ENCODE measurements at regions not wholly inside any gene's neighbourhood (a gene's known extent, or its start where the extent isn't known, plus 50 kb on each side); places are given as distances from the start of the nearest gene placed in this dataset.

DNA sequence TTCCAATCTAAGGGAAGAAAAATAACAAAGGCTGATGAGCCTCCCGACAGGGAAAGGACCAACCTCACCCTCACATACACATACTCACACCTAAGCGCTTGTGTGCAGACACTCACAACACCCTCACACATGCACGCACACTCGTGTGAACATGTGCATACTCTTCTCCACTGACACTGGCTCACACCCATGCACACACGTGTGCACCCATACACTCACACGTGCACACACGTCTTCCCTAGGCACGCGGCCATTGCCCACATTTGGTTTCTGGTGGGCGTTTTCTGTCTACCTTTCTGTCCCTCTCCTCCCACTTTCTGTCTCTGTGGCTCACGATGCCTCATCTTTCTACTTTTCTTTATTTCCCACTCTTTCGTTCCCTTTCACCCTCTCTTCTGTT is 169.7 kb upstream of the MVB12B start:
- H3K4me1 ChIP-seq (ENCODE audit: insufficient read depth, poor library complexity, severe bottlenecking): no peaks in the 10 kb centered on the region
- no peak for TF ChIP-seq CTCF (IDR thresholded peaks at IDR 0.05; ENCODE audit: poor library complexity, severe bottlenecking)
- ATAC-seq (ENCODE audit: low read depth) (no peak), DNase-seq (ENCODE audit: low spot score) (no peak)
- no peak overlapping the region for H3K4me3 ChIP-seq (ENCODE audit: severe bottlenecking)
- H3K27ac ChIP-seq (ENCODE audit: poor library complexity, severe bottlenecking): no peak overlapping the region
- H3K27me3 ChIP-seq (ENCODE audit: insufficient read depth, poor library complexity, severe bottlenecking): no peaks in the 10 kb centered on the region
- H3K9me3 ChIP-seq (ENCODE audit: severe bottlenecking): no peaks in the 10 kb centered on the region
- H3K36me3 ChIP-seq (ENCODE audit: low read depth): no peaks in the 10 kb centered on the region

DNA sequence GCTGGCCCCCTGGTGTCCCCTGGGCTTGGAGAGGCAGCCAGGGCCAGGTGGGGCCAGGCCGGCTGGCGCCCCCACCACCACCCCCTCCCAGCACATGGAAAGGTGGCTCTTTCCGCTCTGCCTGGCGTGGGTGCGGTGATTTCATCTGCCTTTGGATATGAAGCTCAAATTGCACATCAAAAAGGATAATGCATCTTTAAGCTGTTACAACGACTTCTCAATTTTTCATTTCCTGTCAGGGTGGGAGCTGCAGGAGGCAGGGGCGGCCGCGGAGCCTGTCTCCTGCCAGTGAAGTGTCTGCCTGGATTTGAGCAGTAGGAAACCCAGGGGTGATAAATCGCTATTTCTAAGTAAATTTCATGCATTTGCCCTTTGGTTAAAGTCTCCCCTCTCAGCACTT is 169.2 kb upstream of the MVB12B start:
- DNase-seq (ENCODE audit: low spot score) (no peak), ATAC-seq (ENCODE audit: low read depth) (no peak)
- no peak overlapping the region for H3K4me3 ChIP-seq (ENCODE audit: severe bottlenecking)
- no peaks in the 10 kb centered on the region for H3K27me3 ChIP-seq (ENCODE audit: insufficient read depth, poor library complexity, severe bottlenecking)
- no peaks in the 10 kb centered on the region for H3K36me3 ChIP-seq (ENCODE audit: low read depth)
- no peaks in the 10 kb centered on the region for H3K9me3 ChIP-seq (ENCODE audit: severe bottlenecking)
- no peaks in the 10 kb centered on the region for H3K4me1 ChIP-seq (ENCODE audit: insufficient read depth, poor library complexity, severe bottlenecking)
- H3K27ac ChIP-seq (ENCODE audit: poor library complexity, severe bottlenecking): no peak overlapping the region
- no peak for TF ChIP-seq CTCF (IDR thresholded peaks at IDR 0.05; ENCODE audit: poor library complexity, severe bottlenecking)

DNA sequence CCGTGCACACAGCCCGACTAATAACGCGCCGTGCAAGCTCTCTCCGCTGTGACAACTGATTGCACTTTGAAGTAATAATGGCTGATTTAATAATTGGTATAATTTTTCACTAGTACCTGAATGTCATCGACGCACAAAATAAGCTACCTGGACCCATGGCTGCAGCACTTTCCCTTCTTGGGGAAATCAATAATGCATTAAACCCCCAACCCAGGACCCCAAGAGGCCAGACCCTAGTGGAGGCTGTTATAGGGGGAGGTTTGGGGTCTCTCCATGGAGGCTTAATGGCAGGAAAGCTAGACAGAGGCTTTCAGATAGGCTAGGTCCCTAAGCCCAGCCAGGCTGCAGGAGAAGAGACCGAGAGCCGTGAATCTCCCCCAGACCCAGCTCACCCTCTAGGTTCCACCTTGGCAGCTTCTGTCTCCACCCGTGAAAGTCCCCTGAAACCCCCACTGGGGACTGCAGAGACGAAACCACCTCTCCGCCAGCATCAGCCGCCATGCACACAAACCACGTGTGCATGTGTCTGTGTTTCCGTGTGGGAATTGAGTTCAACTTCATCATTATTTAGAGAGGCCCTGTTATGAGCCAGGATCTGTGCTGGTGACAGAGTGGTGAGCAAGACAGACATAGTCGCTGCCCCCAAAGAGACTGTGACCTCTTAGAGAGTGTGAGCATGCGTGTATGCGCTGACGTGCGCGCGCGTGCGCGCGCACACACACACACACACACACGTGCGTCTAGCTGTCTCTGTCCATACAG is 168.6 kb upstream of the MVB12B start:
- Histone ChIP-seq H3K4me1 (ENCODE audit: insufficient read depth, poor library complexity, severe bottlenecking) (no peaks in the 10 kb centered on the region), H3K36me3 (ENCODE audit: low read depth) (no peaks in the 10 kb centered on the region), H3K9me3 (ENCODE audit: severe bottlenecking) (no peaks in the 10 kb centered on the region), H3K27ac (ENCODE audit: poor library complexity, severe bottlenecking) (no peak overlapping the region), H3K4me3 (ENCODE audit: severe bottlenecking) (no peak overlapping the region), H3K27me3 (ENCODE audit: insufficient read depth, poor library complexity, severe bottlenecking) (no peaks in the 10 kb centered on the region)
- ATAC-seq (ENCODE audit: low read depth): no peak
- no peak for DNase-seq (ENCODE audit: low spot score)
- TF ChIP-seq CTCF (IDR thresholded peaks at IDR 0.05; ENCODE audit: poor library complexity, severe bottlenecking): no peak

DNA sequence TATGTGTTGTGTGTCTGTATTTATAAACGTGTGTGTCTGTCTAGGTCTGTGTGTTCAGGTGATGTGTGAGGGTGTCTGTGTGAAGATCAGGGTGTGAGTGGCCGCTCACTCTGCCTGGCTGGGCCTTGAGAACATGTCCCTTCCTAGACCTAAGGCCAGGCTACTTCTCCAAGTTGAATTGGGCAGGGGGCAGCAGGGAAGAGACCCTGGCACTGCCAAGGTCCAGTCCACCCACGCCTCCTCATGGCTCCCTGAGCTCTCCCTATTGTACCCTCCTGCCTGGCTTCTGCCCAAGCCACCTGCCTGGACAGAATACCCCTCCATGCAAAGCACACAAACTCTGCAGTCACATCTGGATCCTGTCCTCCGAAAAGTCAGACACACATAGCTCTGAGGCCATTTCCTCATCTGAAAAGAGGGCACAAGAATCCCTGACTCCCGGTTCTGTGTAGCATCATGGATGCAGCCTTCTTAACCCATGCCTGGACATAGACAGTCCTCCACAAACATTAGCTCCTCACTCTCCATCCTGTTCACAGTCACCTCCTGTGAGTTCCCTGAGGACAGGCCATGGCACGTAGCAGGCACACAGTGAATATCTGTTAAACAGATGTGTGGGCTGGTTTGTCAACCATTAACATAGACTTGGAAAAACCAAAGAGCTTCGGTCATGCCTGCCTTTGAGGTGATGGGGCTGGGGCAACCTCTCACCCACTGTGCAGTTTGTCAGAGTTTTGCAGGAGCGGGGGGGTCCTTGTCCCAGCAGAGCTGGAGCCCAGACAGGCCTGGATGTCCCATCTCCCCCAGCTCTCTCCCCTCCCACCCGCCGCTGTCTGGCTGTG is 167.8 kb upstream of the MVB12B start:
- Histone ChIP-seq H3K36me3 (ENCODE audit: low read depth) (no peaks in the 10 kb centered on the region), H3K4me3 (ENCODE audit: severe bottlenecking) (no peak overlapping the region), H3K27ac (ENCODE audit: poor library complexity, severe bottlenecking) (no peak overlapping the region), H3K27me3 (ENCODE audit: insufficient read depth, poor library complexity, severe bottlenecking) (no peaks in the 10 kb centered on the region), H3K9me3 (ENCODE audit: severe bottlenecking) (no peaks in the 10 kb centered on the region), H3K4me1 (ENCODE audit: insufficient read depth, poor library complexity, severe bottlenecking) (no peaks in the 10 kb centered on the region)
- DNase-seq (ENCODE audit: low spot score) (no peak), ATAC-seq (ENCODE audit: low read depth) (no peak)
- no peak for TF ChIP-seq CTCF (IDR thresholded peaks at IDR 0.05; ENCODE audit: poor library complexity, severe bottlenecking)
